ENCODE measurements at regions not wholly inside any gene's neighbourhood (a gene's known extent, or its start where the extent isn't known, plus 50 kb on each side); places are given as distances from the start of the nearest gene placed in this dataset.
"Not testable (repeated sequence)": the region's sequence is repeated elsewhere in the genome, so short reads cannot be mapped to it uniquely, and the experiment has no call there.

GRCh38 chr1:149635290-149635899 lies 51.7 kb downstream of the PPIAL4C start:
- not testable (repeated sequence) for DNase-seq (ENCODE audit: low spot score)

GRCh38 chr1:149636286-149637122 lies 52.9 kb downstream of the PPIAL4C start:
- DNase-seq (ENCODE audit: low spot score) = peak; percentile 82

GRCh38 chr1:149638481-149638880 lies 54.8 kb downstream of the PPIAL4C start:
- DNase-seq (ENCODE audit: low spot score) = not testable (repeated sequence)

GRCh38 chr1:149638901-149639658 lies 55.4 kb downstream of the PPIAL4C start:
- DNase-seq (ENCODE audit: low spot score) = not testable (repeated sequence)

GRCh38 chr1:149641179-149641578 lies 57.5 kb downstream of the PPIAL4C start:
- not testable (repeated sequence) for DNase-seq (ENCODE audit: low spot score)

GRCh38 chr1:149644818-149645217 lies 61.2 kb downstream of the PPIAL4C start:
- DNase-seq (ENCODE audit: low spot score) = not testable (repeated sequence)

GRCh38 chr1:149646360-149647017 lies 62.8 kb downstream of the PPIAL4C start:
- DNase-seq (ENCODE audit: low spot score) = not testable (repeated sequence)

GRCh38 chr1:149647018-149647373 lies 63.3 kb downstream of the PPIAL4C start:
- not testable (repeated sequence) for DNase-seq (ENCODE audit: low spot score)

- DNase-seq (ENCODE audit: low spot score) = not testable (repeated sequence)
Observed at GRCh38 chr1:149657750-149658149, 74.1 kb downstream of the PPIAL4C start.

GRCh38 chr1:149658175-149658574 lies 74.5 kb downstream of the PPIAL4C start:
- not testable (repeated sequence) for DNase-seq (ENCODE audit: low spot score)

- DNase-seq (ENCODE audit: low spot score) = not testable (repeated sequence)
Observed at GRCh38 chr1:149664624-149665023, 81.0 kb downstream of the PPIAL4C start.

GRCh38 chr1:149665033-149665432 lies 81.4 kb downstream of the PPIAL4C start:
- not testable (repeated sequence) for DNase-seq (ENCODE audit: low spot score)

- DNase-seq (ENCODE audit: low spot score) = not testable (repeated sequence)
Observed at GRCh38 chr1:149665528-149665927, 81.9 kb downstream of the PPIAL4C start.

- not testable (repeated sequence) for DNase-seq (ENCODE audit: low spot score)
Observed at GRCh38 chr1:149673231-149673909, 89.7 kb downstream of the PPIAL4C start.

- not testable (repeated sequence) for DNase-seq (ENCODE audit: low spot score)
Observed at GRCh38 chr1:149674921-149675320, 91.3 kb downstream of the PPIAL4C start.

GRCh38 chr1:149677359-149677758 lies 93.7 kb downstream of the PPIAL4C start:
- not testable (repeated sequence) for DNase-seq (ENCODE audit: low spot score)

GRCh38 chr1:149686593-149687238 lies 95.8 kb upstream of the FCGR1A start:
- not testable (repeated sequence) for DNase-seq (ENCODE audit: low spot score)

- DNase-seq (ENCODE audit: low spot score) = not testable (repeated sequence)
Observed at GRCh38 chr1:149691399-149691798, 91.1 kb upstream of the FCGR1A start.

GRCh38 chr1:149692804-149693539 lies 89.5 kb upstream of the FCGR1A start:
- DNase-seq (ENCODE audit: low spot score) = not testable (repeated sequence)

- not testable (repeated sequence) for DNase-seq (ENCODE audit: low spot score)
Observed at GRCh38 chr1:149695066-149695465, 87.4 kb upstream of the FCGR1A start.

All from kidney capillary endothelial cell (primary cell).